B cell (primary cell): ENCODE measurements at regions not wholly inside any gene's neighbourhood (a gene's known extent, or its start where the extent isn't known, plus 50 kb on each side); places are given as distances from the start of the nearest gene placed in this dataset.

ENCODE experiments used
- ATAC-seq: fragments of 200-7000 bp; cut with Tn5 transposase; one replicate; pipeline ENCODE4 v1.10.0; 2021; ENCODE audit warnings: low read depth, mild to moderate bottlenecking, moderate number of reproducible peaks, moderate library complexity
- CTCF ChIA-PET: fragments of 350-600 bp; sonication (Branson Sonifier 250); formaldehyde crosslinking; loops from one replicate; lab custom pipeline; 2021; ENCODE audit warnings: antibody characterized with exemption, inconsistent platforms; lab: Charles Lee
- POLR2A ChIA-PET: fragments of 350-600 bp; sonication (Branson Sonifier 250); formaldehyde crosslinking; loops from one replicate; lab custom pipeline; 2021; ENCODE audit warnings: antibody characterized with exemption; lab: Charles Lee
- DNase-seq: peaks from one replicate; pipeline ENCODE4 v3.0.0; 2013
- H2AFZ ChIP-seq: 2 replicates; pipeline ENCODE4 v1.6.1; 2012; ENCODE audit warnings: mild to moderate bottlenecking, low read depth, low read length; ENCODE audit not compliant: insufficient read depth, poor library complexity, severe bottlenecking
- H3K27ac ChIP-seq, 2 donors: 1 replicate in 1 of 2; 2 replicates in 1 of 2; pipeline ENCODE4 v1.5.1; 2012 to 2013; ENCODE audit warnings: low read length in 2 of 2, mild to moderate bottlenecking in 2 of 2, moderate library complexity in 1 of 2
- H3K27me3 ChIP-seq, 4 experiments: fragments of 200-600 bp in 1 of 4; sonication (generic) in 1 of 4; replicated peaks in 1 of 4; 1 replicate in 2 of 4; 2 replicates in 2 of 4; pipeline versions ENCODE4 v1.6.1 to v1.7.0; 2013 to 2016; ENCODE audit warnings: low read length in 3 of 4, mild to moderate bottlenecking in 2 of 4, mixed read lengths in 1 of 4, moderate library complexity in 1 of 4; ENCODE audit not compliant: insufficient read depth in 4 of 4, control insufficient read depth in 3 of 4; ENCODE audit errors: control extremely low read depth in 1 of 4
- H3K36me3 ChIP-seq, 2 experiments: replicated peaks in 1 of 2; 1 replicate in 1 of 2; 2 replicates in 1 of 2; pipeline versions ENCODE4 v1.6.1 to v1.7.1; 2013; ENCODE audit warnings: low read length in 1 of 2; ENCODE audit not compliant: insufficient read depth in 2 of 2, control insufficient read depth in 1 of 2; ENCODE audit errors: control extremely low read depth in 1 of 2, extremely low read depth in 1 of 2
- H3K4me1 ChIP-seq, 2 donors: fragments of 200-600 bp in 1 of 2; sonication (generic) in 1 of 2; 1 replicate in 1 of 2; 2 replicates in 1 of 2; pipeline versions ENCODE4 v1.5.1 to v1.6.1; 2013 to 2017; ENCODE audit warnings: low read length in 2 of 2; ENCODE audit not compliant: control insufficient read depth in 2 of 2, insufficient read depth in 2 of 2
- H3K4me2 ChIP-seq: replicated peaks from 2 replicates; pipeline ENCODE3; 2012; ENCODE audit warnings: mild to moderate bottlenecking, low read depth, low read length; ENCODE audit not compliant: poor library complexity, severe bottlenecking
- H3K4me3 ChIP-seq, 5 experiments: fragments of 200-600 bp in 1 of 5; sonication (generic) in 1 of 5; 1 replicate in 3 of 5; 2 replicates in 2 of 5; pipeline versions ENCODE4 v1.5.1 to v1.7.0; 2011 to 2016; ENCODE audit warnings: low read length in 4 of 5, mild to moderate bottlenecking in 4 of 5, low read depth in 2 of 5, control low read depth in 1 of 5, moderate library complexity in 1 of 5; ENCODE audit not compliant: insufficient read depth in 1 of 5; ENCODE audit errors: control extremely low read depth in 1 of 5, extremely low read depth in 1 of 5
- H3K79me2 ChIP-seq: fragments of 200-600 bp; sonication (generic); one replicate; pipeline ENCODE4 v1.6.0; 2016; ENCODE audit warnings: low read length; ENCODE audit not compliant: control insufficient read depth, insufficient read depth
- H3K9ac ChIP-seq: fragments of 200-600 bp; sonication (generic); 2 replicates; pipeline ENCODE4 v1.6.1; 2017; ENCODE audit warnings: mild to moderate bottlenecking, low read length, moderate library complexity
- H3K9me3 ChIP-seq, 3 donors: one replicate each; pipeline versions ENCODE4 v1.6.1 to v1.7.1; 2013; ENCODE audit warnings: low read length in 2 of 3; ENCODE audit not compliant: control insufficient read depth in 2 of 3, insufficient read depth in 1 of 3; ENCODE audit errors: control extremely low read depth in 1 of 3
- H4K20me1 ChIP-seq: 2 replicates; pipeline ENCODE4 v1.6.0; 2012; ENCODE audit warnings: mild to moderate bottlenecking, low read length; ENCODE audit not compliant: insufficient read depth, control insufficient read depth, poor library complexity, severe bottlenecking
- H3K27ac Mint-ChIP-seq: one replicate; pipeline ENCODE4 v1.8.0; 2021; ENCODE audit warnings: mixed read lengths
- H3K27me3 Mint-ChIP-seq: one replicate; pipeline ENCODE4 v1.8.0; 2021; ENCODE audit warnings: mixed read lengths
- H3K4me1 Mint-ChIP-seq: one replicate; pipeline ENCODE4 v1.8.0; 2021; ENCODE audit warnings: mixed read lengths
- H3K4me3 Mint-ChIP-seq: one replicate; pipeline ENCODE4 v1.8.0; 2021; ENCODE audit warnings: mixed read lengths
- H3K9me3 Mint-ChIP-seq: one replicate; pipeline ENCODE4 v1.8.0; 2022; ENCODE audit warnings: mixed read lengths; ENCODE audit not compliant: insufficient read depth
- EZH2 ChIP-seq: IDR thresholded peaks from 2 replicates; pipeline ENCODE4 v1.6.1; 2012; ENCODE audit warnings: borderline replicate concordance, low read depth, mild to moderate bottlenecking, moderate library complexity, low read length; ENCODE audit not compliant: insufficient read depth, poor library complexity, severe bottlenecking
- WGBS: methylation state at CpG from one replicate; pipeline ENCODE4 v1.1.5; 2013; ENCODE audit warnings: missing lambda C conversion rate; ENCODE audit not compliant: insufficient coverage; 5-methylcytosine and 5-hydroxymethylcytosine counted together
- intact Hi-C: fragments of 100-400 bp; cut with micrococcal nuclease; formaldehyde crosslinking; loops from one replicate; pipeline ENCODE4 v1.10.0; 2022
- TF ChIP-seq, protein P1 (sequence below): fragments of 200-600 bp; IDR thresholded peaks from one replicate; pipeline ENCODE4 v1.8.0; 2022; ENCODE audit warnings: antibody characterized with exemption, mild to moderate bottlenecking

DNA sequence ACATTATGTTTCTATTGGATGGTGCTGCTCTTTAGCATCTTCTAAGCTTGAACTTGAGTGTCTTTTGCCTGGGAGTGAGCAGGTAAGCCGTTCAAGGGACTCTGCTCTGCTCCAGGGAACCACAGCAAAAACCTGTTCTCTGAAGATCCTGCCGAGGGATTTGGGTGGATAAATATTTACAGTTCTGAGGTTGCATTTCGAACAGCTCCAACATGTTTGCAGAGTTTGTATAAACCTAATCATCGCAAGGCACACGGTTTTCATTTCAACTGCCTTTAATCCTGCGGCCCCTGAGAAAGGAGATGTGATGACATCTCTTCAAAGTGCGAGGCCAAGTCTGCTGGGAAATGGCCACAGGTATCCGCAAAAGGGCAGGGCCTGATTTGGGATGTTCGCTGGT lies 293.4 kb downstream of the TFAP2C start:
- H3K4me3 ChIP-seq, result no peak overlapping the region
- peaks cover 0 to 3% (median 0%) of the 10 kb centered on the region in 3 donors for H3K9me3 ChIP-seq
- no peak for ATAC-seq
- H4K20me1 ChIP-seq, result no peaks in the 10 kb centered on the region
- intact Hi-C loops, result no loop called here
- WGBS, result 75% methylated on average over 7 of the region's 9 CpGs
- no peak overlapping the region for H3K27ac ChIP-seq
- H2AFZ ChIP-seq, result no peak overlapping the region
- CTCF ChIA-PET, result no interaction called here
- H3K27me3 ChIP-seq, result peaks cover 0 to 29% (median 13%) of the 10 kb centered on the region in 4 experiments
- no peaks in the 10 kb centered on the region for H3K9me3 Mint-ChIP-seq
- H3K4me1 ChIP-seq, result no peaks in the 10 kb centered on the region
- TF ChIP-seq, protein P1, sequence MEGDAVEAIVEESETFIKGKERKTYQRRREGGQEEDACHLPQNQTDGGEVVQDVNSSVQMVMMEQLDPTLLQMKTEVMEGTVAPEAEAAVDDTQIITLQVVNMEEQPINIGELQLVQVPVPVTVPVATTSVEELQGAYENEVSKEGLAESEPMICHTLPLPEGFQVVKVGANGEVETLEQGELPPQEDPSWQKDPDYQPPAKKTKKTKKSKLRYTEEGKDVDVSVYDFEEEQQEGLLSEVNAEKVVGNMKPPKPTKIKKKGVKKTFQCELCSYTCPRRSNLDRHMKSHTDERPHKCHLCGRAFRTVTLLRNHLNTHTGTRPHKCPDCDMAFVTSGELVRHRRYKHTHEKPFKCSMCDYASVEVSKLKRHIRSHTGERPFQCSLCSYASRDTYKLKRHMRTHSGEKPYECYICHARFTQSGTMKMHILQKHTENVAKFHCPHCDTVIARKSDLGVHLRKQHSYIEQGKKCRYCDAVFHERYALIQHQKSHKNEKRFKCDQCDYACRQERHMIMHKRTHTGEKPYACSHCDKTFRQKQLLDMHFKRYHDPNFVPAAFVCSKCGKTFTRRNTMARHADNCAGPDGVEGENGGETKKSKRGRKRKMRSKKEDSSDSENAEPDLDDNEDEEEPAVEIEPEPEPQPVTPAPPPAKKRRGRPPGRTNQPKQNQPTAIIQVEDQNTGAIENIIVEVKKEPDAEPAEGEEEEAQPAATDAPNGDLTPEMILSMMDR, result no peak
- no peak for TF ChIP-seq EZH2
- H3K4me2 ChIP-seq, result no peak overlapping the region
- no peak overlapping the region for H3K9ac ChIP-seq
- H3K4me3 Mint-ChIP-seq, result no peak overlapping the region
- H3K27me3 Mint-ChIP-seq, result peaks cover 43% of the 10 kb centered on the region
- H3K79me2 ChIP-seq, result no peaks in the 10 kb centered on the region
- H3K4me1 Mint-ChIP-seq, result no peaks in the 10 kb centered on the region
- H3K27ac Mint-ChIP-seq, result no peak overlapping the region
- no peak for DNase-seq
- no peaks in the 10 kb centered on the region for H3K36me3 ChIP-seq
- POLR2A ChIA-PET, result no interaction called here

DNA sequence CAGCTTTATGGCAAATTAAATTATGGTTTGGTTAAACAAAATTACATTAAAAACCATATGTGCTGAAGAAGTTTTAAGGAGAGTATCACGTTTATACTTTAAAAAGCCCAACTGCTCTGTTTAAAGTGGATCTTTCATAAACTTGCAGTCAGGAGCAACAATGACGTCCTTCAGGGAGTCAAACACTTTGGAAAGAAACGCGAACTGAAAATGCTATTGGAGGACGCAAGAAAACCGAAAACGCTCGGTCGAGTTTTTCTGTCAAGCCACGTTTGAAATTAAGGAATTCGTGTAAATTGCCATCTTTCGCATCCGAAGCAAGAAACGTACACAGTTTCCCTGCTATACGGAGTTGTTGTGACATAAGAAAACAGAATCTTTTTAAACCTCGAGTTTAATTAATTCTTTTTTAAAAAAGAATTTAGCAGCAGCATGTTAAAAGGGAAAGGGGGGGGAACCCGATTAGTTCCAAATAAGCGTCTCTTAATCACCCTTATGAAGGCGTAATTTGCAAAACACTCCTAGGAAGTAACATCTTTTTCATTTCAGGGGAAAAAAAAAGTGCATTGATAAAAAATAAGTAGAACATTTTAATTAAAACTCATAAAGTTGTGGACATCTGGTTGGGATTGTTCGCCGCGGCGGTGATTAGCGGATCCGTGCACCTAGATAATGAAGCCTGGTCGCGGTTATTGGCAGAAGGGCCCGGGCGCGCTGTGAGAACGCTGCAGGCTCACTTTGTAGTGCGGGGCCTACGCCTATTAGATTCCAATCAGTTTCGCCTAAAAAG lies 295.4 kb downstream of the TFAP2C start:
- Histone ChIP-seq H3K27me3 (peaks cover 0 to 36% (median 15%) of the 10 kb centered on the region in 4 experiments), H3K27ac (no peak overlapping the region), H3K9ac (no peak overlapping the region), H3K9me3 (peaks cover 0 to 3% (median 0%) of the 10 kb centered on the region in 3 donors), H3K4me3 (no peak overlapping the region), H3K36me3 (no peaks in the 10 kb centered on the region), H2AFZ (no peak overlapping the region), H3K4me1 (no peaks in the 10 kb centered on the region), H4K20me1 (no peaks in the 10 kb centered on the region), H3K79me2 (no peaks in the 10 kb centered on the region), H3K4me2 (no peak overlapping the region)
- DNase-seq (no peak), ATAC-seq (no peak)
- intact Hi-C loops, result no loop called here
- no peaks in the 10 kb centered on the region for H3K4me1 Mint-ChIP-seq
- H3K9me3 Mint-ChIP-seq, result no peaks in the 10 kb centered on the region
- H3K4me3 Mint-ChIP-seq, result no peak overlapping the region
- no peak overlapping the region for H3K27ac Mint-ChIP-seq
- WGBS, result 21% methylated on average over 28 of the region's 34 CpGs
- ChIA-PET CTCF (no interaction called here), POLR2A (no interaction called here)
- peaks cover 49% of the 10 kb centered on the region for H3K27me3 Mint-ChIP-seq
- no peak for TF ChIP-seq EZH2
- TF ChIP-seq, protein P1, result no peak
